ENCODE measurements at regions not wholly inside any gene's neighbourhood (a gene's known extent, or its start where the extent isn't known, plus 50 kb on each side); places are given as distances from the start of the nearest gene placed in this dataset.

DNA sequence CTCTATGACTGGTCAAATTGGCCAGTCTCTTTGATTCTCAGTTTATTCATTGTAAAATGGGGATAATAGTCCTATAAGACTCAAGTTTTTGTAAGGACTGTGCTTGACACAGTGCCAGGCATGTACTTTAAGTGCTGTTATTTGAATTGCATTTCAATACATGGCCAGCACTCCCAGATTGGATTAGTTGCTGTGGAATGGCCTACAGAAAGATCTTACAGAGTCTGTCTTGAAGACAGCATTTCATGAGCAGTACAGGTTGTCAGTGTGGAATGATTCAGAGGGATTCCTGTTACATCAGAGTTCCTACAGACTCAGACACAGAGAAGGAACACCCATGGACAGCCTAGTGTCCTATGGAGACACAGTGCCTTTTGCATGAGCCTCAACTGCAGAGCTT lies 238.1 kb upstream of the BMPER start:
- TF ChIP-seq, protein P1, sequence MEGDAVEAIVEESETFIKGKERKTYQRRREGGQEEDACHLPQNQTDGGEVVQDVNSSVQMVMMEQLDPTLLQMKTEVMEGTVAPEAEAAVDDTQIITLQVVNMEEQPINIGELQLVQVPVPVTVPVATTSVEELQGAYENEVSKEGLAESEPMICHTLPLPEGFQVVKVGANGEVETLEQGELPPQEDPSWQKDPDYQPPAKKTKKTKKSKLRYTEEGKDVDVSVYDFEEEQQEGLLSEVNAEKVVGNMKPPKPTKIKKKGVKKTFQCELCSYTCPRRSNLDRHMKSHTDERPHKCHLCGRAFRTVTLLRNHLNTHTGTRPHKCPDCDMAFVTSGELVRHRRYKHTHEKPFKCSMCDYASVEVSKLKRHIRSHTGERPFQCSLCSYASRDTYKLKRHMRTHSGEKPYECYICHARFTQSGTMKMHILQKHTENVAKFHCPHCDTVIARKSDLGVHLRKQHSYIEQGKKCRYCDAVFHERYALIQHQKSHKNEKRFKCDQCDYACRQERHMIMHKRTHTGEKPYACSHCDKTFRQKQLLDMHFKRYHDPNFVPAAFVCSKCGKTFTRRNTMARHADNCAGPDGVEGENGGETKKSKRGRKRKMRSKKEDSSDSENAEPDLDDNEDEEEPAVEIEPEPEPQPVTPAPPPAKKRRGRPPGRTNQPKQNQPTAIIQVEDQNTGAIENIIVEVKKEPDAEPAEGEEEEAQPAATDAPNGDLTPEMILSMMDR (IDR thresholded peaks at IDR 0.05; ENCODE audit: low read length): no peak
- TF ChIP-seq EZH2 (optimal IDR thresholded peaks at IDR 0.05; ENCODE audit: low read depth, low read length) (no peak), EZH2phosphoT487 (IDR thresholded peaks at IDR 0.05; ENCODE audit: low read length) (no peak)

All from MM.1S (cell line).